Natural killer cell (primary cell): ENCODE measurements at regions not wholly inside any gene's neighbourhood (a gene's known extent, or its start where the extent isn't known, plus 50 kb on each side); places are given as distances from the start of the nearest gene placed in this dataset.

Experiments used
- ATAC-seq, 3 donors: fragments of 150-1000 bp in 2 of 3; fragments of 200-7000 bp in 1 of 3; cut with Tn5 transposase; 1 replicate in 1 of 3; 2 replicates in 2 of 3; pipeline ENCODE4 v1.10.0; 2021; ENCODE audit warnings: mild to moderate bottlenecking in 2 of 3, moderate library complexity in 2 of 3
- DNase-seq, 2 donors: peaks; one replicate each; pipeline versions ENCODE4 v3.0.0 to v3.0.0-alpha.2; 2013 to 2021; ENCODE audit warnings: mixed read lengths in 1 of 2
- H3K27ac ChIP-seq: one replicate; pipeline ENCODE4 v1.5.1; 2013; ENCODE audit warnings: mild to moderate bottlenecking, low read length
- H3K27me3 ChIP-seq: one replicate; pipeline ENCODE4 v1.6.1; 2013; ENCODE audit warnings: low read length; ENCODE audit not compliant: control insufficient read depth, insufficient read depth
- H3K36me3 ChIP-seq: one replicate; pipeline ENCODE4 v1.6.1; 2013; ENCODE audit warnings: low read length; ENCODE audit not compliant: control insufficient read depth, insufficient read depth
- H3K4me1 ChIP-seq: one replicate; pipeline ENCODE4 v1.6.1; 2013; ENCODE audit warnings: low read length; ENCODE audit not compliant: control insufficient read depth, insufficient read depth
- H3K4me3 ChIP-seq: one replicate; pipeline ENCODE4 v1.5.1; 2013; ENCODE audit warnings: low read length
- H3K9me3 ChIP-seq: one replicate; pipeline ENCODE4 v1.6.1; 2013; ENCODE audit warnings: low read length; ENCODE audit not compliant: control insufficient read depth, insufficient read depth
- H3K27ac Mint-ChIP-seq, 2 donors: one replicate each; pipeline ENCODE4 v1.8.0; 2022; ENCODE audit warnings: mild to moderate bottlenecking in 2 of 2, mixed read lengths in 2 of 2, moderate library complexity in 1 of 2
- H3K27me3 Mint-ChIP-seq, 2 donors: one replicate each; pipeline ENCODE4 v1.8.0; 2022; ENCODE audit warnings: low read depth in 2 of 2, mixed read lengths in 2 of 2
- H3K36me3 Mint-ChIP-seq: one replicate; pipeline ENCODE4 v1.8.0; 2022; ENCODE audit warnings: mixed read lengths
- H3K4me1 Mint-ChIP-seq, 2 donors: one replicate each; pipeline ENCODE4 v1.8.0; 2022; ENCODE audit warnings: mixed read lengths in 2 of 2
- H3K4me3 Mint-ChIP-seq: one replicate; pipeline ENCODE4 v1.8.0; 2022; ENCODE audit warnings: mild to moderate bottlenecking, moderate library complexity, mixed read lengths
- H3K9me3 Mint-ChIP-seq, 2 donors: one replicate each; pipeline ENCODE4 v1.8.0; 2022; ENCODE audit warnings: mixed read lengths in 2 of 2
- CTCF ChIP-seq: fragments of 200-600 bp; IDR thresholded peaks from one replicate; pipeline ENCODE4 v1.8.0; 2022; ENCODE audit warnings: antibody characterized with exemption
- WGBS: methylation state at CpG from one replicate; pipeline ENCODE4 v1.1.7; 2013; ENCODE audit warnings: missing lambda C conversion rate; ENCODE audit not compliant: insufficient coverage; 5-methylcytosine and 5-hydroxymethylcytosine counted together
- intact Hi-C: fragments of 100-400 bp; cut with micrococcal nuclease; formaldehyde crosslinking; loops from one replicate; pipeline ENCODE4 v1.14.2; 2022

GRCh38 chr6:23940466-23940865 is 185.5 kb upstream of the NRSN1 start:
- intact Hi-C loops: no loop called here
- ATAC-seq: no peak

DNA sequence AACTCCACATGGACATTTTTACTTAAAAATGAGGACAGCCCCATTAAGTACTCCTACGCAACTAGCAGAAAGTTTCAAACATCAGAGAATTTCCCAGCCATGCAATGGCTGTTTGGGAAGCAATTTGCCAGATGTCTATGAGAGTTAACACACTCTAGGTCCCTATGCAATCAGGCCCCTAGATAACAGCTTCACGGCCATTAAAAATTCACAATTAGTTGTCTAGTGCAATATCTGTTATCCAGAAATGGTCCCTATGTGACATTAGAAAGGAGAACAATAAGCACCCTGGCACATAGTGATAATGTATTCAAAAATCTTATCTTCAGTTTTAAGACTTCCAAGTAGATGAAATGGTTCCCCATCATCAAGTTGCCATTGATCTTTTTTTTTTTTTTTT is 174.3 kb upstream of the NRSN1 start:
- Mint-ChIP-seq H3K36me3 (no peaks in the 10 kb centered on the region), H3K27ac (no peak overlapping the region), H3K4me1 (no peaks in the 10 kb centered on the region), H3K4me3 (no peak overlapping the region), H3K9me3 (peaks cover 5 to 7% of the 10 kb centered on the region in 2 donors), H3K27me3 (no peaks in the 10 kb centered on the region)
- WGBS: 90% methylated on average over 2 of the region's 2 CpGs
- no peak for DNase-seq
- H3K27me3 ChIP-seq: no peaks in the 10 kb centered on the region
- no peak overlapping the region for H3K27ac ChIP-seq
- H3K4me3 ChIP-seq: no peak overlapping the region
- intact Hi-C loops: no loop called here
- no peaks in the 10 kb centered on the region for H3K4me1 ChIP-seq
- TF ChIP-seq CTCF: no peak
- no peaks in the 10 kb centered on the region for H3K9me3 ChIP-seq
- no peak for ATAC-seq
- no peaks in the 10 kb centered on the region for H3K36me3 ChIP-seq

More at GRCh38 chr6:23940466-23940865, 185.5 kb upstream of the NRSN1 start:
- no peaks in the 10 kb centered on the region for H3K27me3 Mint-ChIP-seq
- H3K27me3 ChIP-seq: no peaks in the 10 kb centered on the region
- no peaks in the 10 kb centered on the region for H3K9me3 ChIP-seq
- H3K4me1 ChIP-seq: no peaks in the 10 kb centered on the region
- no peak overlapping the region for H3K27ac ChIP-seq
- H3K27ac Mint-ChIP-seq: no peak overlapping the region
- H3K4me3 ChIP-seq: no peak overlapping the region
- TF ChIP-seq CTCF: no peak
- no peak overlapping the region for H3K4me3 Mint-ChIP-seq
- peaks cover 8 to 22% of the 10 kb centered on the region in 2 donors for H3K9me3 Mint-ChIP-seq
- H3K36me3 Mint-ChIP-seq: no peaks in the 10 kb centered on the region
- no peaks in the 10 kb centered on the region for H3K36me3 ChIP-seq
- H3K4me1 Mint-ChIP-seq: no peaks in the 10 kb centered on the region
- DNase-seq: no peak

- H3K36me3 ChIP-seq: no peaks in the 10 kb centered on the region
- no peaks in the 10 kb centered on the region for H3K36me3 Mint-ChIP-seq
- no peaks in the 10 kb centered on the region for H3K27me3 ChIP-seq
- ATAC-seq: no peak
- no peak for TF ChIP-seq CTCF
- H3K4me1 ChIP-seq: no peaks in the 10 kb centered on the region
- no peak overlapping the region for H3K4me3 ChIP-seq
- H3K27ac Mint-ChIP-seq: no peak overlapping the region
- 67% methylated on average over 3 of the region's 3 CpGs for WGBS
- no peak overlapping the region for H3K27ac ChIP-seq
- intact Hi-C loops: no loop called here
- H3K27me3 Mint-ChIP-seq: no peaks in the 10 kb centered on the region
- no peaks in the 10 kb centered on the region for H3K4me1 Mint-ChIP-seq
- no peaks in the 10 kb centered on the region for H3K9me3 ChIP-seq
- no peak overlapping the region for H3K4me3 Mint-ChIP-seq
- peaks cover 5 to 7% of the 10 kb centered on the region in 2 donors for H3K9me3 Mint-ChIP-seq
- no peak for DNase-seq
These were observed 173.8 kb upstream of the NRSN1 start for GRCh38 chr6:23952245-23952644.

GRCh38 chr6:23953976-23954375 is 172.0 kb upstream of the NRSN1 start:
- 83% methylated on average over 3 of the region's 3 CpGs for WGBS
- no peaks in the 10 kb centered on the region for H3K4me1 ChIP-seq
- Mint-ChIP-seq H3K4me1 (no peaks in the 10 kb centered on the region), H3K27me3 (no peaks in the 10 kb centered on the region), H3K27ac (no peak overlapping the region), H3K36me3 (no peaks in the 10 kb centered on the region), H3K4me3 (no peak overlapping the region), H3K9me3 (peaks cover 6 to 7% of the 10 kb centered on the region in 2 donors)
- H3K27ac ChIP-seq: no peak overlapping the region
- TF ChIP-seq CTCF: no peak
- no peak for ATAC-seq
- no peaks in the 10 kb centered on the region for H3K27me3 ChIP-seq
- no peak for DNase-seq
- H3K9me3 ChIP-seq: no peaks in the 10 kb centered on the region
- H3K36me3 ChIP-seq: no peaks in the 10 kb centered on the region
- intact Hi-C loops: no loop called here
- no peak overlapping the region for H3K4me3 ChIP-seq
